GM12892 (cell line): ENCODE measurements at regions not wholly inside any gene's neighbourhood (a gene's known extent, or its start where the extent isn't known, plus 50 kb on each side); places are given as distances from the start of the nearest gene placed in this dataset.

Experiments used
- DNase-seq: peaks from one replicate; pipeline ENCODE4 v3.0.0; 2011; ENCODE audit not compliant: insufficient read length
- FAIRE-seq: peaks from 2 replicates; lab custom pipeline; 2011; peaks lifted over from hg19 to GRCh38; lab: Jason Lieb, UNC
- POLR2A ChIP-seq: IDR thresholded peaks from 2 replicates; pipeline ENCODE4 v1.6.1; 2011; ENCODE audit warnings: low read depth, low read length, control low read depth
- POLR2AphosphoS5 ChIP-seq: IDR thresholded peaks from 2 replicates; pipeline ENCODE4 v1.6.1; 2011; ENCODE audit warnings: low read depth, low read length, control low read depth
- TAF1 ChIP-seq: IDR thresholded peaks from 2 replicates; pipeline ENCODE4 v1.6.1; 2011; ENCODE audit warnings: low read depth, mild to moderate bottlenecking, control low read depth, low read length, borderline replicate concordance

- FAIRE-seq = no peak
- no peak for DNase-seq
- no peak for TF ChIP-seq TAF1
- TF ChIP-seq POLR2AphosphoS5 = no peak
- TF ChIP-seq POLR2A = no peak
These were observed 144.1 kb upstream of the IGSF21 start for GRCh38 chr1:17963513-17963912.

DNA sequence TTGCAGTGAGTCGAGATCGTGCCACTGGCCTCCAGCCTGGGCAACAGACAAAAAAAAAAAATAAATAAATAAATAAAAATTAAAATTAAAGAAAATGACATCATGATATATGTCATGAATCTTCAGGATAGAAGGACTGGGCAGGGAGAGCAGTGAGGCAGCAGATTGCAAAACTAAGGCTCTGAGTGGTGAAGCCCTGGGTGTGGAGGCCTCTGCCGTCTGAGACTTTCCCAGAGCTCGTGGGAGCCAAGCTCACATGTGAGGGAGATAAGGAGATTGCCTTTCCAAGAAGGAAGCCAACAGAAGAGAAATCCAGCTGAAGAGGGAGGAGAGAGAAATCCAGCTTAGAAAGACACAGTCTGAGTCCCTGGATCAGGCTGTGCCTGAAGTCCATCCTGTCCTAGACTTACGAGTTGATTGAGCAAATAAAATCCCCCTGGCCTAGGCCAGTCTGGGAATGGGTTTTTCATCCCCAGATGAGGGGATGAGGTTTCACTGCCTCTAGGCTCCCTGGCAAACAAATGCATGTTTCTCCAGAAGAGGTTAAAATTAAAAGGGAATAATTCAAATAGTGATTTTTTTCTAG lies 142.0 kb upstream of the IGSF21 start:
- TF ChIP-seq POLR2A = no peak
- TF ChIP-seq POLR2AphosphoS5 = no peak
- TF ChIP-seq TAF1 = no peak
- DNase-seq = no peak
- FAIRE-seq = no peak

DNA sequence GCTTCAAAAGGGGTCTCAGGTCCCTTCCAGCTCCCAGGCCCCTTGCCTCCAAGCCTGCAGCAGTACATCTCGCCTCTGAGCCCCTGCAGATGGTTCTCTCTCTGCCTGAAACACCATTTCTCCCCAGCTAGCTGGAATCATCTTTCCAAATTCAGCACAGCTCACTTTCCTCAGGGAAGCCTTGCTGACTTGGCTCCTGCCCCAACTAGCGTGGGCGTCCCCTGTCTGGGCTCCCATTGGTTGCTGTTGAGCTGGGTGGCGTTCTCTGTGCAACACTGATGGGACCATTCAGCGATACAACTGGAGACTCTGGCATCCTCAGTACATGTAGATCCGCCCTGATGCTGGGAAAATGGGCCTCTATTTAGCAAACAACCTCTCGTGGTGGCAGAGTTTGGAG lies 141.3 kb upstream of the IGSF21 start:
- no peak for DNase-seq
- no peak for TF ChIP-seq POLR2AphosphoS5
- FAIRE-seq = no peak

DNA sequence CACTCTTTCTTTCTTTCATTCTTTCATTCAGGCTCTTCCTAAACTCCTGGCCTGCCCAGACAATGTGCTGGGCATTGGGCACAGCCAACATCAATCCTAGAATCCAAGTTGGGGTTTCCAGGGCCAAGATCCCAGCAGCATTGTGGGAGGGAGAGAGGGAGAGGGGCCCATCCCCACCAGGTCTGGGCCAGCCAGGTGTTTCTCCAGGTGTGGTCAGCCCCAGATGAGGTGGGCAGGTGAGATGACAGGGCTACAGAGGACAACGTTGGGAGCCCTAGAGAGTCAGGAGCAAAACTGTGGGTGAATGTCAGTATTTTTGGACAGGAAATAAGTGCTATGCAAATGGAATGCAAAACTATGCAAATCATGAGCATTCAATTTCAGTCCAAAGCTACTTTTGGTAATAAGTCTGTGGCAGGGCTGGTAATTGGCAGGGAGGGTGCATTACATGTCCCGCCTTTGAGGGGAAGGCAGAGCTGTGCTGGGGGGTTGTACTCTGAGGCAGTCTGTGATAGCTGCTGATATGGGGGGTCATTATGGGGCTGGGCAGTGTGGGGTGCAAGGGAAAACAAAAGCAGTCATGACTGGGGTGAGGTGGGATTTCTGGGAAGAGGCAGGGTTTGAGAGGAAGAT lies 139.9 kb upstream of the IGSF21 start:
- FAIRE-seq (no peak), DNase-seq (no peak)
- TF ChIP-seq POLR2A (no peak), TAF1 (no peak), POLR2AphosphoS5 (no peak)

DNA sequence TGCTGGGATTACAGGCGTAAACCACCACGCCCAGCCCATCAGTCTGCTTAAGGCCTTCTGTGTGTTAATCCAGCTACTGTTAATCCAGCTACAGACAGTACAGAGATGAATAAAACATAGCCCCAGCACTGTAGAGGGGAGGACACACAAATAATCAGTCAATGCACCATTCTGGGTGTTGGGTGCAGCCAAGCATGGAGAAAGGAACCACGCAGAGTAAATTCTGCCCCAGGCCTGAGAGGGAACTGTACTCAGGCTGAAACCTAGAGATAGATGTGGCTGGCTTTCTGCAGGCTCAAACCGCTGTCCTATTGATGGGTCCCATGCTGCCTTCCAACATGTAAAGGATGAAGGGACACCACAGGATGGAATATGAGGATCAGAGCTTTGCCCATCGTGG lies 136.8 kb upstream of the IGSF21 start:
- FAIRE-seq (no peak), DNase-seq (no peak)
- TF ChIP-seq TAF1 (no peak), POLR2A (no peak), POLR2AphosphoS5 (no peak)

GRCh38 chr1:17973694-17974093 lies 133.9 kb upstream of the IGSF21 start:
- FAIRE-seq = no peak
- DNase-seq = no peak
- TF ChIP-seq POLR2AphosphoS5 = no peak
- no peak for TF ChIP-seq POLR2A
- no peak for TF ChIP-seq TAF1

DNA sequence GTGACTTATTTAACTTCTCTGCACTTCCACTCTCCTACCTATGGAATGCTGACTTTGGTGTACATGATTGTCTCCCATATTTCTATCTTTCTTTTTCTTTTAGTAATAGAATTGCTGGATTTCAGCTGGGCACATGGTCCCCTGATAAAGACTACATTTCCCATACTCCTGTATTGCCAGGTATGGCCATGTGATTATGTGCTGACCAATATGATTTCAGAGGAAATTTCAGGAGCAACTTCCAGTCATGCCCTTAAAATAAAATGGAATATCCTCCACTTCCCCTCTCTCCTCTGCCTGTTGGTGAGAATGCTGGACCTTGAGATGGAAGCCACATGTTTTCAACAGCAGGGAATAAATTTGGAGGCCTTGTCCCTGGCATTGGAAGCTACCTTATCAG lies 130.7 kb upstream of the IGSF21 start:
- DNase-seq (no peak), FAIRE-seq (no peak)
- no peak for TF ChIP-seq POLR2A
- no peak for TF ChIP-seq POLR2AphosphoS5
- TF ChIP-seq TAF1 = no peak

DNA sequence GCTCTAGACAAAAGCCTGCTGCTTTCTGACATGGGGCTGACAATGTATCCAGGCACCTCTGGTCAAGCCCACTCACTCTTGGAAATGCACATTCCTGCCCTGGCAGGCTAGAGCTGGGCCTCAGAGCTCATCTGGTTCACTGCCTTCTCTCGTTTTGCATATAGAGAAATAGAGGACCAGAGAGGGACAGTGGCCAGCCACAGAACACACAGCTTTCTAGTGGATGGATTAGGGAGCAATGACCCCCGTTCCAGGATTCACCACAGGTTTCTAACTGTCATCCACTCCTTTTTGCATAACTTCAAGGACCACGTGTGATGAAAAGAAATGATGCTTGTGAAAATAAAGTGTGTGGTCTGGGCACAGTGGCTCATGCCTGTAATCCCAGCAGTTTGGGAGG lies 129.6 kb upstream of the IGSF21 start:
- no peak for FAIRE-seq
- DNase-seq = no peak
- no peak for TF ChIP-seq POLR2A
- no peak for TF ChIP-seq TAF1
- no peak for TF ChIP-seq POLR2AphosphoS5

GRCh38 chr1:17979815-17980214 lies 127.8 kb upstream of the IGSF21 start:
- no peak for FAIRE-seq

GRCh38 chr1:17982197-17982596 lies 125.4 kb upstream of the IGSF21 start:
- FAIRE-seq = no peak
- DNase-seq = no peak
- no peak for TF ChIP-seq POLR2A
- no peak for TF ChIP-seq TAF1
- no peak for TF ChIP-seq POLR2AphosphoS5

More at GRCh38 chr1:17979815-17980214, 127.8 kb upstream of the IGSF21 start:
- TF ChIP-seq POLR2AphosphoS5 = no peak
- DNase-seq = no peak

GRCh38 chr1:17984583-17984982 lies 123.0 kb upstream of the IGSF21 start:
- TF ChIP-seq POLR2AphosphoS5 (no peak), TAF1 (no peak), POLR2A (no peak)
- DNase-seq (no peak), FAIRE-seq (no peak)

DNA sequence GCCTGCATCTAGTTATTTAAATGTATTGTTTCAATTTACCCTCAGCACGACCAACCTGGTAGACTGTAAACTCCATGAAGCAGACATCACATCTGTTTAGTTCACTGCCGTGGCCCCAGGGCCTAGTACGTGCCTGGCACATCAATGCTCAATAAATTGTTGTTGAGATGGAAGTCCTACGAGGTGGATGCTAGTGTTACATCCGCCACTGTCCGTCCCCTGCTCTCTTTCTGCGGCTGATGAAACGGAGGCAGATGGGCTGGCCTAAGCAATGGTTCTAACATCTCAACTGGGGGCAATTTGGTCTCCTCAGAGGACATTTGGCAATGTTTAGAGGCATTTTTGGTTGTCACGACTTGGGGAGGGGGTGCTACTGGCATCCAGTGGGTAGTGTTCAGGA lies 121.4 kb upstream of the IGSF21 start:
- DNase-seq (no peak), FAIRE-seq (no peak)
- no peak for TF ChIP-seq TAF1
- TF ChIP-seq POLR2AphosphoS5 = no peak
- TF ChIP-seq POLR2A = no peak

DNA sequence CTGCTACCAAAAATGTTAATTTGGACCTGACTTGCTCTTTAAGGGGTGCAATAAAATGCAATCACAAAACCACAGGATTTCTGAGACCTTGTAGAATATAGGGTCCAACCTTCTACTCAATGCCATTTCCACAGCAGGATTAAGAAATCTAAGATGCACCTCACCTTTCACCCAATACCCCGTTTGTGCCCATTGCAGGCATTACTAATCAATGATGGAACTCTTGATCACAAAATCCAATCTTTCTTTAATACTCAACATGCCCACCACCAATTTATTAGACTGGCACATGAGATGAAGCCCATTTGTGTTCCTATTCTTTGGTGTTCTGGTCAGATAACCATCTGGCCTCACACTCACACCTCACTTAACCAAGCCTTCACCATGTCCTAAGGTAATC lies 117.2 kb upstream of the IGSF21 start:
- FAIRE-seq = no peak
- DNase-seq = no peak
- TF ChIP-seq TAF1 = no peak
- no peak for TF ChIP-seq POLR2A
- TF ChIP-seq POLR2AphosphoS5 = no peak
